ENCODE measurements at regions not wholly inside any gene's neighbourhood (a gene's known extent, or its start where the extent isn't known, plus 50 kb on each side); places are given as distances from the start of the nearest gene placed in this dataset.
A peak's percentile ranks its signal among the peaks of the same experiment; 100 is the strongest.

DNA sequence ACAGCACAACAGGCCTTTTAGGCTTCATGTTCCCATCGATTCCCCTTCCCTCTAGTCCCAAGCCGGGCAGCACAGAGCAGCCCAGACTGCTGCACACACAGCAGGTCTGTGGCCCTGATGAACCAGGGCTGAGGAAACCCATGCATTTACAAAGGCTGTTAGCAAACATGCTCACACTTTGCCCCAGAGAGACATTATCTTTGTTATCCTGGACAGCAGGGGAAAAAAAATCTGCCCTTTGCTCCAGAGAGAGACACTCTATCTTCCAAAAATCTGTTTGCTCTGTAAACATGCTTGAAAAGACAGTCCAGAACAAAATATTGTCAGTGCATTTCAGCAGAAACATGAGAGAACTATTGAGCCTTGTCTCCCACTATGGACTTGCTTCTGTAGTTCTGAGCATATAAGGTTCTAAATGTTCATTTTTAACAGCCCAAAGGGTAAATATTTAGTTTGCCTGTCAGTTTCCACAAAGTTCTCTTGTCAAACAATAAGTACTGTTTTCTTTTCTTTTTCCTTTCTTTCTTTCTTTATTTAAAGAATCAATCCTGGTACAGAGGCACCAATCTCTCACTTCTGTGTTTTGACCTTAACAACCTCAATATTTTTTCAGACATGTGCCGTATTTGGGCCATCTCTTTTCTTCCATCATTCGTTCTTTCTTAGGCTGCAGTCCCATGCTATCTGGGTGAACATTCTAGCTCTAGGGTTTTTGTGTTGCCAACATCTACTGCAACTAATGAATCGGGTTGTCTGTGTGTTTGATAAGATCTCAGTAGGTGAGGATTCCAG lies 468.0 kb downstream of the EPM2A start (continued):
- TF ChIP-seq, protein P1, sequence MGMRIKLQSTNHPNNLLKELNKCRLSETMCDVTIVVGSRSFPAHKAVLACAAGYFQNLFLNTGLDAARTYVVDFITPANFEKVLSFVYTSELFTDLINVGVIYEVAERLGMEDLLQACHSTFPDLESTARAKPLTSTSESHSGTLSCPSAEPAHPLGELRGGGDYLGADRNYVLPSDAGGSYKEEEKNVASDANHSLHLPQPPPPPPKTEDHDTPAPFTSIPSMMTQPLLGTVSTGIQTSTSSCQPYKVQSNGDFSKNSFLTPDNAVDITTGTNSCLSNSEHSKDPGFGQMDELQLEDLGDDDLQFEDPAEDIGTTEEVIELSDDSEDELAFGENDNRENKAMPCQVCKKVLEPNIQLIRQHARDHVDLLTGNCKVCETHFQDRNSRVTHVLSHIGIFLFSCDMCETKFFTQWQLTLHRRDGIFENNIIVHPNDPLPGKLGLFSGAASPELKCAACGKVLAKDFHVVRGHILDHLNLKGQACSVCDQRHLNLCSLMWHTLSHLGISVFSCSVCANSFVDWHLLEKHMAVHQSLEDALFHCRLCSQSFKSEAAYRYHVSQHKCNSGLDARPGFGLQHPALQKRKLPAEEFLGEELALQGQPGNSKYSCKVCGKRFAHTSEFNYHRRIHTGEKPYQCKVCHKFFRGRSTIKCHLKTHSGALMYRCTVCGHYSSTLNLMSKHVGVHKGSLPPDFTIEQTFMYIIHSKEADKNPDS (CRISPR knock-in tag; IDR thresholded peaks at IDR 0.05), result peak; percentile 70; the same call in 1 of the 2 replicates
- TF ChIP-seq ZIK1 (CRISPR knock-in tag; IDR thresholded peaks at IDR 0.05; ENCODE audit: borderline replicate concordance, low read depth) (no peak), TBP (CRISPR knock-in tag; IDR thresholded peaks at IDR 0.05) (no peak), ZBTB3 (CRISPR knock-in tag; IDR thresholded peaks at IDR 0.05; ENCODE audit: borderline replicate concordance, low read depth) (0 out of 2 replicates have a peak, but pooled peaks have one; percentile 60), WIZ (CRISPR knock-in tag; IDR thresholded peaks at IDR 0.05) (no peak; the same call in 1 of the 2 replicates), ELF1 (CRISPR knock-in tag; IDR thresholded peaks at IDR 0.05) (peak; percentile 59; the same call in 1 of the 2 replicates), TP53 (CRISPR knock-in tag; conservative IDR thresholded peaks at IDR 0.05) (peak; percentile 94), ZNF317 (CRISPR knock-in tag; IDR thresholded peaks at IDR 0.05) (peak; percentile 92), ZNF839 (CRISPR knock-in tag; IDR thresholded peaks at IDR 0.05; ENCODE audit: borderline replicate concordance) (no peak), GZF1 (CRISPR knock-in tag; IDR thresholded peaks at IDR 0.05) (peak; percentile 50; the same call in 1 of the 2 replicates), ZNF337 (CRISPR knock-in tag; IDR thresholded peaks at IDR 0.05; ENCODE audit: borderline replicate concordance, low read depth) (0 out of 2 replicates have a peak, but pooled peaks have one; percentile 6), NFYC (CRISPR knock-in tag; IDR thresholded peaks at IDR 0.05) (peak; percentile 40; the same call in 1 of the 2 replicates), ZNF615 (CRISPR knock-in tag; IDR thresholded peaks at IDR 0.05; ENCODE audit: borderline replicate concordance) (0 out of 2 replicates have a peak, but pooled peaks have one; percentile 14), HDAC2 (CRISPR knock-in tag; IDR thresholded peaks at IDR 0.05) (peak; percentile 99), GTF2F1 (IDR thresholded peaks at IDR 0.05; ENCODE audit: low read length) (no peak), MAFG (CRISPR knock-in tag; IDR thresholded peaks at IDR 0.05) (no peak), ISX (CRISPR knock-in tag; conservative IDR thresholded peaks at IDR 0.05) (no peak), CENPX (CRISPR knock-in tag; IDR thresholded peaks at IDR 0.05) (no peak)
- TF ChIP-seq, protein P2, sequence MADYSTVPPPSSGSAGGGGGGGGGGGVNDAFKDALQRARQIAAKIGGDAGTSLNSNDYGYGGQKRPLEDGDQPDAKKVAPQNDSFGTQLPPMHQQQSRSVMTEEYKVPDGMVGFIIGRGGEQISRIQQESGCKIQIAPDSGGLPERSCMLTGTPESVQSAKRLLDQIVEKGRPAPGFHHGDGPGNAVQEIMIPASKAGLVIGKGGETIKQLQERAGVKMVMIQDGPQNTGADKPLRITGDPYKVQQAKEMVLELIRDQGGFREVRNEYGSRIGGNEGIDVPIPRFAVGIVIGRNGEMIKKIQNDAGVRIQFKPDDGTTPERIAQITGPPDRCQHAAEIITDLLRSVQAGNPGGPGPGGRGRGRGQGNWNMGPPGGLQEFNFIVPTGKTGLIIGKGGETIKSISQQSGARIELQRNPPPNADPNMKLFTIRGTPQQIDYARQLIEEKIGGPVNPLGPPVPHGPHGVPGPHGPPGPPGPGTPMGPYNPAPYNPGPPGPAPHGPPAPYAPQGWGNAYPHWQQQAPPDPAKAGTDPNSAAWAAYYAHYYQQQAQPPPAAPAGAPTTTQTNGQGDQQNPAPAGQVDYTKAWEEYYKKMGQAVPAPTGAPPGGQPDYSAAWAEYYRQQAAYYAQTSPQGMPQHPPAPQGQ (CRISPR knock-in tag; IDR thresholded peaks at IDR 0.05; ENCODE audit: borderline replicate concordance), result no peak; the same call in 1 of the 2 replicates
- TF ChIP-seq, protein P3, sequence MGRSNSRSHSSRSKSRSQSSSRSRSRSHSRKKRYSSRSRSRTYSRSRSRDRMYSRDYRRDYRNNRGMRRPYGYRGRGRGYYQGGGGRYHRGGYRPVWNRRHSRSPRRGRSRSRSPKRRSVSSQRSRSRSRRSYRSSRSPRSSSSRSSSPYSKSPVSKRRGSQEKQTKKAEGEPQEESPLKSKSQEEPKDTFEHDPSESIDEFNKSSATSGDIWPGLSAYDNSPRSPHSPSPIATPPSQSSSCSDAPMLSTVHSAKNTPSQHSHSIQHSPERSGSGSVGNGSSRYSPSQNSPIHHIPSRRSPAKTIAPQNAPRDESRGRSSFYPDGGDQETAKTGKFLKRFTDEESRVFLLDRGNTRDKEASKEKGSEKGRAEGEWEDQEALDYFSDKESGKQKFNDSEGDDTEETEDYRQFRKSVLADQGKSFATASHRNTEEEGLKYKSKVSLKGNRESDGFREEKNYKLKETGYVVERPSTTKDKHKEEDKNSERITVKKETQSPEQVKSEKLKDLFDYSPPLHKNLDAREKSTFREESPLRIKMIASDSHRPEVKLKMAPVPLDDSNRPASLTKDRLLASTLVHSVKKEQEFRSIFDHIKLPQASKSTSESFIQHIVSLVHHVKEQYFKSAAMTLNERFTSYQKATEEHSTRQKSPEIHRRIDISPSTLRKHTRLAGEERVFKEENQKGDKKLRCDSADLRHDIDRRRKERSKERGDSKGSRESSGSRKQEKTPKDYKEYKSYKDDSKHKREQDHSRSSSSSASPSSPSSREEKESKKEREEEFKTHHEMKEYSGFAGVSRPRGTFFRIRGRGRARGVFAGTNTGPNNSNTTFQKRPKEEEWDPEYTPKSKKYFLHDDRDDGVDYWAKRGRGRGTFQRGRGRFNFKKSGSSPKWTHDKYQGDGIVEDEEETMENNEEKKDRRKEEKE (IDR thresholded peaks at IDR 0.05), result no peak
- TF ChIP-seq, protein P4, sequence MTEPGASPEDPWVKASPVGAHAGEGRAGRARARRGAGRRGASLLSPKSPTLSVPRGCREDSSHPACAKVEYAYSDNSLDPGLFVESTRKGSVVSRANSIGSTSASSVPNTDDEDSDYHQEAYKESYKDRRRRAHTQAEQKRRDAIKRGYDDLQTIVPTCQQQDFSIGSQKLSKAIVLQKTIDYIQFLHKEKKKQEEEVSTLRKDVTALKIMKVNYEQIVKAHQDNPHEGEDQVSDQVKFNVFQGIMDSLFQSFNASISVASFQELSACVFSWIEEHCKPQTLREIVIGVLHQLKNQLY (CRISPR knock-in tag; IDR thresholded peaks at IDR 0.05), result peak; percentile 65; the same call in 1 of the 2 replicates
- TF ChIP-seq, protein P5, sequence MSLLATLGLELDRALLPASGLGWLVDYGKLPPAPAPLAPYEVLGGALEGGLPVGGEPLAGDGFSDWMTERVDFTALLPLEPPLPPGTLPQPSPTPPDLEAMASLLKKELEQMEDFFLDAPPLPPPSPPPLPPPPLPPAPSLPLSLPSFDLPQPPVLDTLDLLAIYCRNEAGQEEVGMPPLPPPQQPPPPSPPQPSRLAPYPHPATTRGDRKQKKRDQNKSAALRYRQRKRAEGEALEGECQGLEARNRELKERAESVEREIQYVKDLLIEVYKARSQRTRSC (CRISPR knock-in tag; IDR thresholded peaks at IDR 0.05; ENCODE audit: low read depth), result no peak

All from HepG2 (cell line).